GM06990 (cell line): ENCODE measurements at regions not wholly inside any gene's neighbourhood (a gene's known extent, or its start where the extent isn't known, plus 50 kb on each side); places are given as distances from the start of the nearest gene placed in this dataset.

Experiments
- DNase-seq: peaks from one replicate; pipeline ENCODE4 v3.0.0-alpha.2; 2011; ENCODE audit not compliant: insufficient read length; ENCODE audit errors: extremely low read depth
- H3K27me3 ChIP-seq: replicated peaks from 2 replicates; pipeline ENCODE4 v1.6.0; 2011; ENCODE audit warnings: low read length; ENCODE audit not compliant: control insufficient read depth, insufficient read depth
- H3K36me3 ChIP-seq: 2 replicates; pipeline ENCODE4 v1.5.1; 2011; ENCODE audit warnings: low read length; ENCODE audit not compliant: control insufficient read depth, insufficient read depth
- H3K4me3 ChIP-seq: replicated peaks from 2 replicates; pipeline ENCODE4 v1.5.1; 2011; ENCODE audit warnings: low read depth, mild to moderate bottlenecking, control low read depth, low read length
- TF ChIP-seq, protein P1 (sequence below): IDR thresholded peaks from 2 replicates; pipeline ENCODE4 v1.5.1; 2011; ENCODE audit warnings: low read length, control low read depth, mild to moderate bottlenecking, inconsistent platforms; ENCODE audit not compliant: insufficient read depth, poor library complexity, severe bottlenecking

GRCh38 chr3:163159306-163159705 lies 1662.7 kb downstream of the OTOL1 start:
- TF ChIP-seq, protein P1, sequence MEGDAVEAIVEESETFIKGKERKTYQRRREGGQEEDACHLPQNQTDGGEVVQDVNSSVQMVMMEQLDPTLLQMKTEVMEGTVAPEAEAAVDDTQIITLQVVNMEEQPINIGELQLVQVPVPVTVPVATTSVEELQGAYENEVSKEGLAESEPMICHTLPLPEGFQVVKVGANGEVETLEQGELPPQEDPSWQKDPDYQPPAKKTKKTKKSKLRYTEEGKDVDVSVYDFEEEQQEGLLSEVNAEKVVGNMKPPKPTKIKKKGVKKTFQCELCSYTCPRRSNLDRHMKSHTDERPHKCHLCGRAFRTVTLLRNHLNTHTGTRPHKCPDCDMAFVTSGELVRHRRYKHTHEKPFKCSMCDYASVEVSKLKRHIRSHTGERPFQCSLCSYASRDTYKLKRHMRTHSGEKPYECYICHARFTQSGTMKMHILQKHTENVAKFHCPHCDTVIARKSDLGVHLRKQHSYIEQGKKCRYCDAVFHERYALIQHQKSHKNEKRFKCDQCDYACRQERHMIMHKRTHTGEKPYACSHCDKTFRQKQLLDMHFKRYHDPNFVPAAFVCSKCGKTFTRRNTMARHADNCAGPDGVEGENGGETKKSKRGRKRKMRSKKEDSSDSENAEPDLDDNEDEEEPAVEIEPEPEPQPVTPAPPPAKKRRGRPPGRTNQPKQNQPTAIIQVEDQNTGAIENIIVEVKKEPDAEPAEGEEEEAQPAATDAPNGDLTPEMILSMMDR, result no peak
- no peak for DNase-seq
- Histone ChIP-seq H3K27me3 (no peaks in the 10 kb centered on the region), H3K4me3 (no peak overlapping the region), H3K36me3 (no peaks in the 10 kb centered on the region)

DNA sequence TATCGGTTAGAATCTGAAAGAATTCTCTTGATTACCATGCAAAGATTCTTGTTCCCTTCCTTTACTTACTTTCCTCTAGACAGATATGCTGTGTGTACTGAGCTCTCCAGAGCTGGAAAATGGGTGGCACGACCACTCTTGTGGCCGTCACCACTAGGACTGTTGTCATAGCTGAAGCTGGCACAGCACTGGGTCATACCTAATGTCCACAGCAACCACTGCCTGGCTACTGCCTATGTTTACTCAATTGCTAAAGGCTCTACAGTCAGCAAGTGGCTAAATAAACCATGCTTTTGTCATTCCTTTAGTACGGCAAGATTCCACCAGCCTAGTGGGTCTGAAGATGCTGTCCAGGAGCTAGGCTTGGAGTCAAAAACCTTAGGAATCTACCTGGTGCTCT lies 1643.0 kb downstream of the OTOL1 start:
- Histone ChIP-seq H3K4me3 (no peak overlapping the region), H3K27me3 (no peaks in the 10 kb centered on the region), H3K36me3 (no peaks in the 10 kb centered on the region)
- TF ChIP-seq, protein P1, result no peak
- no peak for DNase-seq

GRCh38 chr3:163138258-163138657 lies 1641.7 kb downstream of the OTOL1 start:
- DNase-seq, result no peak
- TF ChIP-seq, protein P1, result no peak
- Histone ChIP-seq H3K27me3 (no peaks in the 10 kb centered on the region), H3K36me3 (no peaks in the 10 kb centered on the region), H3K4me3 (no peak overlapping the region)

DNA sequence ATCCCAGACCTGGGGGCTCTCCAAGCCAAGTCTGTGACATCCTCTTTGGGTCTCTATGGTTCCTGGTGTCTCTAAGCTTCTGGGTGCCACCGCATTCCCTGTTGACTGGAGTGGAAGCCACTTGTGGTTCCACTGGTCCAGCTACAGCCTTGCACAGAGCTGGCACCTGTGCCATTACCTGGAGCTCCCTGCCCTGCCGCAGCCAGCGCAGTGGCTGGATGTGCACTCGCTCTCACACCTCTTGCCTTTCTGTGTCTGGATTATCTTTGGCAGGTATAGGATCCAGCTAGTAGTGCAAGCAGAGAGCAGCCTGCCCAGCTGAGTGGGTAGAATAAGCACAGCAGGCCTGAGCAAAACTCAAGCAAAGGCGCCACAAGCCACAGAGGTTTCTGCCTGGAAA lies 1635.5 kb downstream of the OTOL1 start:
- Histone ChIP-seq H3K36me3 (no peaks in the 10 kb centered on the region), H3K4me3 (no peak overlapping the region), H3K27me3 (no peaks in the 10 kb centered on the region)
- TF ChIP-seq, protein P1, result no peak
- no peak for DNase-seq

DNA sequence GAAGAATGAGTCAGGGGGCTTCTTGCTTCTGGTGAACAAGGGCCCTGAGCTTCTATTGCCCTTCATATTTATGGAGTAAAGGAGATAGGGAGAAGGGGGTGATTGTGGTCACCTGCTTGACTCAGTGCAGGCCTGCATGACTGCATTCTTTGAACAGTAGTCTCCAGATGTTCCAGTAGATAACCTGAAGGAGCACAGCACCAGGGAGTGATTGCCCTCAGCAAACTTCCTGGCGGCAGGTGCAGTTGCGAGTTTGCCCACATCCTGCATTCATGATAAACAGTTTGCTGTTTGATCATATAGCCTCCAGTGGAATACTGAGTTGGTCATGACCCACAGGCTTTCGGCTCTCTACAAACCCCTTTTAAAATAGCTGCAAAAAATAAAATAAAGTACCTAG lies 1632.7 kb downstream of the OTOL1 start:
- no peak for DNase-seq
- TF ChIP-seq, protein P1, result no peak
- Histone ChIP-seq H3K4me3 (no peak overlapping the region), H3K27me3 (no peaks in the 10 kb centered on the region), H3K36me3 (no peaks in the 10 kb centered on the region)

DNA sequence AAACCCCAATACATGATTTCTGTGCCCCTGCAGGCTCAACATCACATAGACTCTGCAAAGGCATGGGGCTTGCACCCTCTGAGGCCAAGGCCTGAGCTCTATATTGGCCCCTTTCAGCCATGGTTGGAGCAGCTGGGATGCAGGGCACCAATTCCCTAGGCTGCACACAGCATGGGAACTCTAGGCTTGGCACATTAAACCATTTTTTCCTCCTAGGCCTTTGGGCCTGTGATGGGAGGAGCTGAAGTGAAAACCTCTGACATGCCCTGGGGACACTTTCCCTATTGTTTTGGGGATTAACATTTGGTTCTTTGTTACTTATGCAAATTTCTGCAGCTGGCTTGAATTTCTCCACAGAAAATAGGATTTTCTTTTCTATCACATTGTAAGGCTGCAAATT lies 1629.5 kb downstream of the OTOL1 start:
- Histone ChIP-seq H3K27me3 (no peaks in the 10 kb centered on the region), H3K4me3 (no peak overlapping the region), H3K36me3 (no peaks in the 10 kb centered on the region)
- TF ChIP-seq, protein P1, result no peak
- DNase-seq, result no peak
